Kidney epithelial cell (primary cell): ENCODE measurements at regions not wholly inside any gene's neighbourhood (a gene's known extent, or its start where the extent isn't known, plus 50 kb on each side); places are given as distances from the start of the nearest gene placed in this dataset.

Experiments used
- DNase-seq: peaks from one replicate; pipeline ENCODE4 v3.0.0-alpha.2; 2010; ENCODE audit warnings: low read depth
- H3K27me3 ChIP-seq: 2 replicates; pipeline ENCODE4 v1.6.0; 2011; ENCODE audit warnings: low read length; ENCODE audit not compliant: control insufficient read depth, insufficient read depth
- H3K36me3 ChIP-seq: 2 replicates; pipeline ENCODE4 v1.5.1; 2011; ENCODE audit warnings: low read length; ENCODE audit not compliant: control insufficient read depth, insufficient read depth
- H3K4me3 ChIP-seq: 2 replicates; pipeline ENCODE4 v1.5.1; 2011; ENCODE audit warnings: low read depth, mild to moderate bottlenecking, control low read depth, low read length
- CTCF ChIP-seq: IDR thresholded peaks from 2 replicates; pipeline ENCODE4 v1.5.1; 2011; ENCODE audit warnings: mild to moderate bottlenecking, moderate library complexity, low read length, control low read depth, inconsistent platforms; ENCODE audit not compliant: insufficient read depth, poor library complexity, severe bottlenecking

GRCh38 chr5:87097664-87098063 is 170.0 kb upstream of the RASA1 start:
- DNase-seq: no peak
- Histone ChIP-seq H3K4me3 (no peak overlapping the region), H3K36me3 (no peaks in the 10 kb centered on the region), H3K27me3 (no peaks in the 10 kb centered on the region)
- no peak for TF ChIP-seq CTCF

GRCh38 chr5:87099291-87099839 is 168.3 kb upstream of the RASA1 start:
- no peaks in the 10 kb centered on the region for H3K36me3 ChIP-seq
- no peak for DNase-seq
- no peaks in the 10 kb centered on the region for H3K27me3 ChIP-seq
- H3K4me3 ChIP-seq: no peak overlapping the region
- TF ChIP-seq CTCF: no peak

DNA sequence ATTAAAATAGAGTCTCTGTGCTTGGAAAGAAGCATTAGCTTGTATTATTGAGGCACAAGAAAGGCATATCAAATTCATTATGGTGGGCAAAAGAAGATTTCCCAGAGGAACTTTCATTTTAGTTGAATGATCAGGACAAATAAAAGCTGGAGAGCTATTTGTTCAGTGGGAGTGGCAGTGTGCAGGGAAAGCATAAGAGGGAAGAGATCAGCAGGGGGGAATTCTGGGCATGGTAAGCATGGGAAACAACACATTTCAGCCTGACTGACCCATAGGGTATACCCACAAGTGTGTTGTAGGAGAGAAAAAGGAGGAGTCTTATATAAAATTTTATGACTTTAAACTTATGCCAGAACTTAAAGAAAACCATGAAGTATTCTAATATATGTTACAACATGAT is 167.7 kb upstream of the RASA1 start:
- no peak for TF ChIP-seq CTCF
- no peak for DNase-seq
- Histone ChIP-seq H3K27me3 (no peaks in the 10 kb centered on the region), H3K4me3 (no peak overlapping the region), H3K36me3 (no peaks in the 10 kb centered on the region)

DNA sequence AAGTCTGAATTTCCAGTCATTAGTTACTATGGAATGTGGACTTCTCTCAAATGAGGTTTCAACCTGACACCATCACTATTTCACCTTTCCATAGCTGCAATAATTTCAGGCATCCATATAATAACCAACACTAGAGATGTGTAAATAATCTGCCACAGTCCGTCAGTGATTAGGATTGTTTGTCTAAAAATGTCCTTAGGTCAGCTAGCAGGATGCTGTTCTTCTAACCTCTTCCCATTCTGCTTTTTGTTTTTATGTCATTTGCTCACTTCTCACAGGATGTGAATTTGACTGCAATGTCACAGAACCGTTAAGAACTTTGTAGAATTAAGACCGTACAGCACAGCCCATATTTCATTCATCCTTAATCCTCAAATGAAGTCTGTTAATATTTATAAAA is 166.4 kb upstream of the RASA1 start:
- Histone ChIP-seq H3K4me3 (no peak overlapping the region), H3K27me3 (no peaks in the 10 kb centered on the region), H3K36me3 (no peaks in the 10 kb centered on the region)
- TF ChIP-seq CTCF: no peak
- no peak for DNase-seq

- H3K4me3 ChIP-seq: no peak overlapping the region
- TF ChIP-seq CTCF: no peak
- H3K27me3 ChIP-seq: no peaks in the 10 kb centered on the region
- H3K36me3 ChIP-seq: no peaks in the 10 kb centered on the region
- no peak for DNase-seq
Observed at GRCh38 chr5:87102841-87103240, 164.8 kb upstream of the RASA1 start.

- DNase-seq: no peak
- Histone ChIP-seq H3K4me3 (no peak overlapping the region), H3K36me3 (no peaks in the 10 kb centered on the region), H3K27me3 (no peaks in the 10 kb centered on the region)
- no peak for TF ChIP-seq CTCF
Observed at GRCh38 chr5:87103616-87104287, 163.9 kb upstream of the RASA1 start.
